ENCODE measurements at regions not wholly inside any gene's neighbourhood (a gene's known extent, or its start where the extent isn't known, plus 50 kb on each side); places are given as distances from the start of the nearest gene placed in this dataset.

DNA sequence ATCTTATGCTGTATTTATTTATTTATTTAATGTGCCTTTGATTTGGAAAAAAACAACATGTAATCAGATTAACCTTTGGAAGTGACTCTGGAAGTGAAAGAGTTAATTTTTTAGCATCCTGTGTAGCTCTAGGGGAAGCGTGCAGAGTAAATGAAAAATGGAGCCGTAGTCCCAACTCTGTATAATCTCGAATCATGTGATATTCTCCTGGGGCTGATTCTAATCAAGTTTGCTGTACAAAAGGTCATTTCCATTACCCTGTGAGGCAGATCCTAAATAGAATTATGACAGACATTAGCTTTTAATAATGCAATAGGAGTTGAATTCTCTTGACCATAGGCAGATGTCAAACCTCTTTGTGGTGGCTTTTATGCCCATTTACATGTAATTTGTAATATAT lies 238.6 kb upstream of the CSNK1A1L start:
- TF ChIP-seq FOXK2 (IDR thresholded peaks at IDR 0.05): no peak
- no peak for TF ChIP-seq LEF1 (IDR thresholded peaks at IDR 0.05; ENCODE audit: borderline replicate concordance)
- no peak for TF ChIP-seq HDGF (IDR thresholded peaks at IDR 0.05; ENCODE audit: borderline replicate concordance)
- no peak for TF ChIP-seq CTBP1 (IDR thresholded peaks at IDR 0.05; ENCODE audit: borderline replicate concordance)
- TF ChIP-seq BHLHE40 (IDR thresholded peaks at IDR 0.05; ENCODE audit: borderline replicate concordance): no peak

Measured in HEK293T (cell line).